Loucy (cell line): ENCODE measurements at regions not wholly inside any gene's neighbourhood (a gene's known extent, or its start where the extent isn't known, plus 50 kb on each side); places are given as distances from the start of the nearest gene placed in this dataset.

ENCODE experiments used
- EZH2phosphoT487 ChIP-seq: fragments of 200-600 bp; IDR thresholded peaks from 2 replicates; pipeline ENCODE4 v1.6.1; 2018; ENCODE audit warnings: antibody characterized with exemption, mild to moderate bottlenecking, moderate library complexity, borderline replicate concordance
- TF ChIP-seq, protein P1 (sequence below): fragments of 200-600 bp; sonication (generic); conservative IDR thresholded peaks from 2 replicates; pipeline ENCODE4 v1.5.1; 2014; ENCODE audit warnings: mild to moderate bottlenecking, antibody characterized with exemption, low read length

- TF ChIP-seq, protein P1, sequence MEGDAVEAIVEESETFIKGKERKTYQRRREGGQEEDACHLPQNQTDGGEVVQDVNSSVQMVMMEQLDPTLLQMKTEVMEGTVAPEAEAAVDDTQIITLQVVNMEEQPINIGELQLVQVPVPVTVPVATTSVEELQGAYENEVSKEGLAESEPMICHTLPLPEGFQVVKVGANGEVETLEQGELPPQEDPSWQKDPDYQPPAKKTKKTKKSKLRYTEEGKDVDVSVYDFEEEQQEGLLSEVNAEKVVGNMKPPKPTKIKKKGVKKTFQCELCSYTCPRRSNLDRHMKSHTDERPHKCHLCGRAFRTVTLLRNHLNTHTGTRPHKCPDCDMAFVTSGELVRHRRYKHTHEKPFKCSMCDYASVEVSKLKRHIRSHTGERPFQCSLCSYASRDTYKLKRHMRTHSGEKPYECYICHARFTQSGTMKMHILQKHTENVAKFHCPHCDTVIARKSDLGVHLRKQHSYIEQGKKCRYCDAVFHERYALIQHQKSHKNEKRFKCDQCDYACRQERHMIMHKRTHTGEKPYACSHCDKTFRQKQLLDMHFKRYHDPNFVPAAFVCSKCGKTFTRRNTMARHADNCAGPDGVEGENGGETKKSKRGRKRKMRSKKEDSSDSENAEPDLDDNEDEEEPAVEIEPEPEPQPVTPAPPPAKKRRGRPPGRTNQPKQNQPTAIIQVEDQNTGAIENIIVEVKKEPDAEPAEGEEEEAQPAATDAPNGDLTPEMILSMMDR: no peak
- TF ChIP-seq EZH2phosphoT487: no peak
These were observed 260.0 kb upstream of the AJAP1 start for GRCh38 chr1:4394366-4394765.
